Esophagus squamous epithelium (tissue), 5 donors: ENCODE measurements at regions not wholly inside any gene's neighbourhood (a gene's known extent, or its start where the extent isn't known, plus 50 kb on each side); places are given as distances from the start of the nearest gene placed in this dataset.
"Not testable (repeated sequence)": the region's sequence is repeated elsewhere in the genome, so short reads cannot be mapped to it uniquely, and the experiment has no call there.

Experiments
- DNase-seq: peaks from one replicate; lab custom pipeline; 2025; lab: John Stamatoyannopoulos, UW
- H3K27ac ChIP-seq, 4 donors: fragments of 200-600 bp; sonication (generic); one replicate each; pipeline ENCODE4 v1.5.1; 2016 to 2019; ENCODE audit warnings: mild to moderate bottlenecking in 1 of 4
- H3K27me3 ChIP-seq, 4 donors: fragments of 200-600 bp; sonication (generic); 1 replicate in 3 of 4; 2 replicates in 1 of 4; pipeline versions ENCODE4 v1.5.1 to v1.6.0; 2017 to 2021; ENCODE audit warnings: antibody characterized with exemption in 1 of 4
- H3K36me3 ChIP-seq, 3 donors: fragments of 200-600 bp; sonication (generic); one replicate each; pipeline ENCODE4 v1.5.1; 2016 to 2019
- H3K4me1 ChIP-seq, 3 donors: fragments of 200-600 bp; sonication (generic); one replicate each; pipeline ENCODE4 v1.5.1; 2017 to 2019
- H3K4me3 ChIP-seq, 4 donors: fragments of 200-600 bp; sonication (generic); 1 replicate in 3 of 4; 2 replicates in 1 of 4; pipeline ENCODE4 v1.5.1; 2016 to 2019; ENCODE audit warnings: mild to moderate bottlenecking in 2 of 4, moderate library complexity in 1 of 4
- H3K9me3 ChIP-seq, 3 donors: fragments of 200-600 bp; sonication (generic); one replicate each; pipeline ENCODE4 v1.5.1; 2016 to 2019
- POLR2A ChIP-seq, 4 donors: fragments of 450-650 bp; IDR thresholded peaks; one replicate each; pipeline ENCODE4 v1.6.1; 2017; ENCODE audit warnings: antibody characterized with exemption in 4 of 4, mild to moderate bottlenecking in 4 of 4, moderate library complexity in 3 of 4
- WGBS, 2 donors: methylation state at CpG; one replicate each; pipeline ENCODE4 v1.1.5; 2018; 5-methylcytosine and 5-hydroxymethylcytosine counted together
- intact Hi-C: fragments of 100-400 bp; cut with DNase I; formaldehyde crosslinking; loops from one replicate; pipeline ENCODE4 v1.15.0; 2022
- TF ChIP-seq, protein P1 (sequence below), 6 experiments: fragments of 450-650 bp in 4 of 6; fragments of 200-600 bp in 2 of 6; sonication (generic) in 2 of 6; IDR thresholded peaks; one replicate each; pipeline ENCODE4 v1.5.1; 2016 to 2019; ENCODE audit warnings: antibody characterized with exemption in 6 of 6, mild to moderate bottlenecking in 4 of 6, moderate library complexity in 4 of 6
- donor health status: DM: yes; HTN: yes; CAD: no.

DNA sequence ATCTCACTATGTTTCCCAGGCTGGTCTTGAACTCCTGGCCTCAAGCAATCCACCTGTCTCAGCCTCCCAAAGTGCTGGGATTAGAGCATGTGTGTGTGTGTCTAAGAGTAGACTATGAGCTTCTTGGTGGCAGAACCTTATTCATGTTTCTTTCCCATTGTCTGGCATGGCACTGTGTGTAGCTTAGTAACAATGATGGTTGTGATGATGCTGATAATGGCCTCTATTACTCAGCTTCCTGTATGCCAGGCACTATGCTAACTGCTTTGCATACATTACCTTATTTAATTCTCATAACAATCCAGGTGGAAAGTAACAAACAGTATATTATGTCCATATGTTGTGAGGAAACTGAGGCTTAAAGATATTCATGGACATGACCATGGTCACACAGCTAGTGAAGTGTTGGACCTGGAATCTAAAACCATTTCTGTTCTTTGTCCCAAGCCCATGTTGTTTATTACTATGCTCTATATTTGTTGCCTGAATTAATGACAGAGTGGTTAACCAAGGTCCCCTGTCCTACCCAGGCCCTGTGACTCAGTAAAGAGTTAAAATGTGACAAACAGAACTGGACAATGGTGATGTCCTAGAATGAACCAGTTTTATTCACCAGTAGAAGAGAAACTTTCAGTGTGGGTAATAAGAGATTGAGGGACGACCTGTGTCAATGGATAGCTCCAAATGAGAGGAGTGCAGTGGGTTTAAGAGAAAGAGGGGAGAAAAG, 109.6 kb downstream of the KLF5 start:
- WGBS, 2 donors: 28 to 35% methylated on average over 1 of the region's 1 CpG
- Histone ChIP-seq H3K9me3 (no peaks in the 10 kb centered on the region), H3K4me3 (no peak overlapping the region), H3K36me3 (no peaks in the 10 kb centered on the region), H3K4me1 (peaks cover 11 to 89% (median 21%) of the 10 kb centered on the region in 3 donors), H3K27me3 (no peaks in the 10 kb centered on the region), H3K27ac (peak overlapping the region; percentile 81 to 92 (median 86))
- TF ChIP-seq POLR2A (IDR thresholded peaks at IDR 0.05): no peak
- TF ChIP-seq, protein P1, sequence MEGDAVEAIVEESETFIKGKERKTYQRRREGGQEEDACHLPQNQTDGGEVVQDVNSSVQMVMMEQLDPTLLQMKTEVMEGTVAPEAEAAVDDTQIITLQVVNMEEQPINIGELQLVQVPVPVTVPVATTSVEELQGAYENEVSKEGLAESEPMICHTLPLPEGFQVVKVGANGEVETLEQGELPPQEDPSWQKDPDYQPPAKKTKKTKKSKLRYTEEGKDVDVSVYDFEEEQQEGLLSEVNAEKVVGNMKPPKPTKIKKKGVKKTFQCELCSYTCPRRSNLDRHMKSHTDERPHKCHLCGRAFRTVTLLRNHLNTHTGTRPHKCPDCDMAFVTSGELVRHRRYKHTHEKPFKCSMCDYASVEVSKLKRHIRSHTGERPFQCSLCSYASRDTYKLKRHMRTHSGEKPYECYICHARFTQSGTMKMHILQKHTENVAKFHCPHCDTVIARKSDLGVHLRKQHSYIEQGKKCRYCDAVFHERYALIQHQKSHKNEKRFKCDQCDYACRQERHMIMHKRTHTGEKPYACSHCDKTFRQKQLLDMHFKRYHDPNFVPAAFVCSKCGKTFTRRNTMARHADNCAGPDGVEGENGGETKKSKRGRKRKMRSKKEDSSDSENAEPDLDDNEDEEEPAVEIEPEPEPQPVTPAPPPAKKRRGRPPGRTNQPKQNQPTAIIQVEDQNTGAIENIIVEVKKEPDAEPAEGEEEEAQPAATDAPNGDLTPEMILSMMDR (IDR thresholded peaks at IDR 0.05): no peak
- no peak for DNase-seq
- intact Hi-C loops: no loop called here

DNA sequence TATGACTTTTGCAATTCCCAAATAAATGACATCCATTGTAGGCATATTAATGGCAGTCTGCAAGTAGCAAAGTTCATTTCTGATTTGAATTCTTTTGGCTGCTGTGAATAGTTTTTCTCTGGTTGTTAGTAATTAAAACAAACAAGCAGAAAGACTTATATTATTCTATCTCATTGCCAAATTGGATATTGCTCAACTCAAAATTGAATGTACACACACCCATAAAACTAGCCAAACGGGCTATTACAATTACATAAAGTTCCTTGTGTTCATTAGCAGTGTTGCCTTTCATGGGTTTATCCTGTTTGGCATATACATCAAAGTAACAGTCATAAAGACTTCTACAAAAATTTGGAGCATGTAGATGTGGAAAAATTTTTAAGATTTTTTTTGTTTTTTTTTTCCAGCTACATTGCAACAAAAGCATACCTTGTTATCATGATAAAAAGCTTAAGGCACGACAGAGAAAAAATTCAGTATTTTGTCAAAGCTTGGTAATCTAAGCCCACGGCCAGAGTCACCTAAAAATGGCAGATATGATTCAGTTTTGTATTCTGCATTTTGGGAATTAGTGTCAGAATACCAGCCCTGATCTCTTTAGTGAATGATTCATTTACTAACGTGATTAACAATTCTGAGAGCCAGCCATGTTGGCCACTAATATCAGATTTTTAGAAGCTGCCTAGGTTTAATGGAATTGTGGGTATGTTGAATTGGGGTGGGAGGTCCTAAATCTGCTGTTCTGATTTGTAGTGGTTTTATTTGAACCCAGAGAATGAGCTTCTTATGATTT, 108.4 kb downstream of the KLF5 start:
- Histone ChIP-seq H3K4me3 (no peak overlapping the region), H3K36me3 (no peaks in the 10 kb centered on the region), H3K27ac (peak overlapping the region; percentile 58 to 92 (median 86)), H3K4me1 (peaks cover 11 to 88% (median 21%) of the 10 kb centered on the region in 3 donors), H3K27me3 (no peaks in the 10 kb centered on the region), H3K9me3 (no peaks in the 10 kb centered on the region)
- intact Hi-C loops: no loop called here
- no peak for DNase-seq
- 22 to 23% methylated on average over 4 of the region's 4 CpGs for WGBS, 2 donors
- TF ChIP-seq, protein P1 (IDR thresholded peaks at IDR 0.05): peak in 1 of 6 experiments; percentile 6
- TF ChIP-seq POLR2A (IDR thresholded peaks at IDR 0.05): no peak

DNA sequence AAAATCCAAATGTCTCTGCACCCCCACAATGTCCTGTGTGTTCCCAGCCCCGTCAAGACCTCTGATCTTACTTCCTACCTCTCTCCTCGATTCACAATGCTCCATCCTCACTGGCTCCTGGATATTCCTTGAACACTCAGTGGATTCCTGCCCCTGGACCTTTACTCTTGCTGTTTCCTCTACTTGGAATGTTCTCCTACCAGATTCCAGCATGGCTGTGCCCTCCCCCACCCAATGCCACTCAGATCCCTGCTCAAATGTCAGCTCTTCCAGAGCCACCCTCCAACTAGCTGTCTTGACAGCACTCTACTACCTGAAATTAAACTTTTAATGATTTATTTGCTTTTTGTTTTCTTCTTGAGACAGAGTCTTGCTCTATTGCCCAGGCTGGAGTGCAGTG, 107.4 kb downstream of the KLF5 start:
- 85 to 87% methylated on average over 2 of the region's 2 CpGs for WGBS, 2 donors
- TF ChIP-seq, protein P1 (IDR thresholded peaks at IDR 0.05): no peak
- TF ChIP-seq POLR2A (IDR thresholded peaks at IDR 0.05): no peak
- intact Hi-C loops: no loop called here
- H3K4me1 ChIP-seq: peaks cover 11 to 81% (median 13%) of the 10 kb centered on the region in 3 donors
- peak overlapping the region; percentile 3 to 92 (median 80) for H3K27ac ChIP-seq
- H3K9me3 ChIP-seq: no peaks in the 10 kb centered on the region
- H3K4me3 ChIP-seq: no peak overlapping the region
- H3K27me3 ChIP-seq: no peaks in the 10 kb centered on the region
- H3K36me3 ChIP-seq: no peaks in the 10 kb centered on the region
- DNase-seq: no peak

DNA sequence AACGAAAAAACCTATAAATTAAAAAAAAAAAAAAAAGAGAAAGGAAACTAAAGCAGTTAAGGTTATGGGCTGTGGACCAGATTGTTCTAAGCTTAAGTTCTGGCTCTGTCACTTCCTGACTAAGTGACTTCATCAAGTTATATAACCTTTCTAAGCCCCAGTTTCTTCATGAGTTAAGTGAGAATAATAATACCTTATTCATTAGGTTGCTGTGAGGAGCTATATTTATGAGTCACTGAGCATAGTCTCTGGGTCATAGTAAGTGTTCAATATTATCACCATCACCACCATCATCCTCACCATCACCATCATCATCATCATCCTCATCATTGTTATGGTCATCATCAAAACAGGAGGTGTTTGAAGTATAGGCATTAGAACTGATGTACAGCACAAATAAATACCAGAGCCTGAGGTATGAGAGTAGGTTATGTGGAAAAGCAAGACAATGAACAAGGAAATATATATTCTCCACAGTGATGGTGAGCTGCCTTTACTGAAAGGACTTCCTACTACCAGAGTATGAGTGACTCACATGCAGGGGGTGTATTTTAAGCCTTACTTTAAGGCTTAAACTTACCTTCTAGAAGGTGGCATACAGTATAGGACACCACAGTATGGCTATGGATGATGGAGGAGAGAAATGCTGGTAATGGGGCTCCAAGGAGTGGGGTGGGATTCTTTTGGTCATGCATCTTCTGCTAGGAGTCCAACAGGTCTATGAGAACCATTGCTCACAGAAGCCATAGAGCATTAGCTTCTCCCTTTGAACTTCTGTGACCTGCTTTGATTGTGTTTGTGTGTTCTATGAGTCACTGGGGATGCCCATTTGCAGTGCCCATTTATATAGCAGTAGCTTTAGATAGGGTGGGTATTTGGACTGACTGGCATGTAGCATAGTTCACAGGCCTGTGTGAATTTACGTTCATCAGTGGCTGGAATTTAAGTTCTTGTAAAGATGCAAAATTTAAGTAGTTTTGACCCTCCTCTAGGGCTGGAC, 104.4 kb downstream of the KLF5 start:
- Histone ChIP-seq H3K4me3 (no peak overlapping the region), H3K27ac (peak overlapping the region; percentile 20 to 68 (median 64)), H3K27me3 (no peaks in the 10 kb centered on the region), H3K36me3 (no peaks in the 10 kb centered on the region), H3K9me3 (no peaks in the 10 kb centered on the region), H3K4me1 (peaks cover 3 to 56% (median 5%) of the 10 kb centered on the region in 3 donors)
- DNase-seq: no peak
- TF ChIP-seq, protein P1 (IDR thresholded peaks at IDR 0.05): no peak
- no peak for TF ChIP-seq POLR2A (IDR thresholded peaks at IDR 0.05)
- WGBS, 2 donors: 57 to 65% methylated on average over 2 of the region's 2 CpGs
- intact Hi-C loops: no loop called here

DNA sequence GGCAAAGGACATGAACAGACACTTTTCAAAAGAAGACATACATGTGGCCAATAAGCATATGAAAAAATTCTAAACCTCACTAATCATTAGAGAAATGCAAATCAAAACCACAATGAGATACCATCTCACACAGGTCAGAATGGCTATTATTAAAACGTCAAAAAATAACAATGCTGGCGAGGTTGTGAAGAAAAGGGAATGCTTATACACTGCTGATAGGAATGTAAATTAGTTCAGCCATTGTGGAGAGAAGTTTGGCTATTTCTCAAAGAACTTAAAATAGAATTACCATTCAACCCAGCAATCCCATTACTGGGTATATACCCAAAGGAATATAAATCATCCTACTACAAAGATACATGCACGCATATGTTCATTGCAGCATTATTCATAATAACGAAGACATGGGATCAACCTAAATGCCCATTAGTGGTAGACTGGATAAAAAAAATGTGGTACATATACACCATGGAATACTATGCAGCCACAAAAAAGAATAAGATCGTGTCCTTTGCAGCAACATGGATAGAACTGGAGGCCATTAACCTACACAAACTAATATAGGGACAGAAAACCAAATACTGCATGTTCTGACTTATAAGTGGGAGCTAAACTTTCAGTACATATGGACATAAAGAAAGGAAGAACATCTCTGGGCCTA, 101.7 kb downstream of the KLF5 start:
- H3K36me3 ChIP-seq, intact Hi-C loops, H3K27me3 ChIP-seq, DNase-seq, H3K4me3 ChIP-seq, H3K9me3 ChIP-seq, H3K27ac ChIP-seq: not testable (repeated sequence)
- WGBS, 2 donors: 81 to 83% methylated on average over 5 of the region's 5 CpGs
- H3K4me1 ChIP-seq: peaks cover 0 to 32% (median 5%) of the 10 kb centered on the region in 3 donors
